SK-N-SH treated with all-trans-retinoic acid at 6 μM for 48 hours (cell line): ENCODE measurements at regions not wholly inside any gene's neighbourhood (a gene's known extent, or its start where the extent isn't known, plus 50 kb on each side); places are given as distances from the start of the nearest gene placed in this dataset.

Experiments used
- ATAC-seq: fragments of 200-7000 bp; cut with Tn5 transposase; 3 replicates; pipeline ENCODE4 v1.9.1; 2020; ENCODE audit warnings: mild to moderate bottlenecking, moderate library complexity
- ARNTL ChIP-seq: fragments of 450-650 bp; formaldehyde crosslinking; IDR thresholded peaks from 2 replicates; pipeline ENCODE4 v1.5.0; 2020; ENCODE audit warnings: low read depth, mild to moderate bottlenecking, moderate library complexity, borderline replicate concordance
- CSDC2 ChIP-seq: fragments of 250-450 bp; sonication (Bioruptor Pico); IDR thresholded peaks from 2 replicates; pipeline ENCODE4 v1.5.0; 2020; ENCODE audit warnings: mild to moderate bottlenecking, moderate library complexity
- GLIS3 ChIP-seq: fragments of 250-450 bp; sonication (Bioruptor Pico); IDR thresholded peaks from 2 replicates; pipeline ENCODE4 v1.5.0; 2020; ENCODE audit warnings: mild to moderate bottlenecking, moderate library complexity
- ISL1 ChIP-seq: fragments of 250-450 bp; sonication (Bioruptor Pico); IDR thresholded peaks from 2 replicates; pipeline ENCODE4 v2.1.2; 2022; ENCODE audit warnings: mild to moderate bottlenecking, moderate library complexity
- OSR1 ChIP-seq: fragments of 250-450 bp; sonication (Bioruptor Pico); IDR thresholded peaks from 2 replicates; pipeline ENCODE4 v1.8.0; 2022; ENCODE audit warnings: moderate library complexity, mild to moderate bottlenecking, inconsistent platforms
- PPARA ChIP-seq: fragments of 250-450 bp; sonication (Bioruptor Pico); IDR thresholded peaks from 2 replicates; pipeline ENCODE4 v1.5.0; 2020; ENCODE audit warnings: mild to moderate bottlenecking, borderline replicate concordance
- TOX ChIP-seq: fragments of 250-450 bp; sonication (Bioruptor Pico); IDR thresholded peaks from 2 replicates; pipeline ENCODE4 v1.8.0; 2021; ENCODE audit warnings: mild to moderate bottlenecking, moderate library complexity, borderline replicate concordance
- ZFP3 ChIP-seq: fragments of 250-450 bp; sonication (Bioruptor Pico); IDR thresholded peaks from 2 replicates; pipeline ENCODE4 v1.5.0; 2020; ENCODE audit warnings: mild to moderate bottlenecking, moderate library complexity
- ZFP30 ChIP-seq: fragments of 450-650 bp; formaldehyde crosslinking; IDR thresholded peaks from 2 replicates; pipeline ENCODE4 v1.5.0; 2022; ENCODE audit warnings: mild to moderate bottlenecking, moderate library complexity
- ZNF565 ChIP-seq: fragments of 450-650 bp; formaldehyde crosslinking; conservative IDR thresholded peaks from 2 replicates; pipeline ENCODE4 v1.5.0; 2020; ENCODE audit warnings: low read depth, mild to moderate bottlenecking, moderate library complexity
- ZNF70 ChIP-seq: fragments of 450-650 bp; formaldehyde crosslinking; IDR thresholded peaks from 2 replicates; pipeline ENCODE4 v1.5.0; 2020; ENCODE audit warnings: mild to moderate bottlenecking, moderate library complexity
- TF ChIP-seq, protein P1 (sequence below): fragments of 250-450 bp; sonication (Bioruptor Pico); IDR thresholded peaks from 2 replicates; pipeline ENCODE4 v1.5.0; 2020; ENCODE audit warnings: mild to moderate bottlenecking, moderate library complexity
- TF ChIP-seq, protein P2 (sequence below): fragments of 250-450 bp; sonication (Bioruptor Pico); IDR thresholded peaks from 2 replicates; pipeline ENCODE4 v1.5.1; 2020; ENCODE audit warnings: low read depth, mild to moderate bottlenecking, moderate library complexity
- TF ChIP-seq, protein P3 (sequence below): fragments of 250-450 bp; sonication (Bioruptor Pico); IDR thresholded peaks from 2 replicates; pipeline ENCODE4 v1.8.0; 2021; ENCODE audit warnings: low read depth, mild to moderate bottlenecking, moderate library complexity, borderline replicate concordance
- TF ChIP-seq, protein P4 (sequence below): fragments of 250-450 bp; sonication (Bioruptor Pico); IDR thresholded peaks from 2 replicates; pipeline ENCODE4 v1.8.0; 2020; ENCODE audit warnings: mild to moderate bottlenecking, moderate library complexity, borderline replicate concordance

DNA sequence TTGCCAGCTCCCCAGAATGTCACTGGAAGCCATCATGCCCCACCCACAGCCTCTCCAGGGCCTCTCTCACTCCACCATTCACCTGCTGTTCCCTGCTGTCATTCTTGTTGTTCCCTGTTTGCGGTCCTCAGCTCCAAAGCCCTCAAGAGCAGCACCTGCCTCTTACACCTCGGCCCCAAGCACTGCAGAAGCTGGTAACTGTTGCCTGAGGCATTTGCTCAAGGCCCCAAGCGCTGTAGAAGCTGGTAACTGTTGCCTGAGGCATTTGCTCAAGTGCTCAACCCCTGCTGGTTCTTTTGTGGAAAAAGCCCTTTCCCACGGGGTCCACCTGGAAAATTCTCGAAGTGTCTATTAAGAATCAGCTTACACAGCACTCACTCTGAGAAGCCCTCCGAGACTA is 78.0 kb downstream of the ARL6IP4 start (continued):
- TF ChIP-seq PPARA (CRISPR knock-in tag) (no peak), ZFP30 (CRISPR knock-in tag) (no peak), ARNTL (CRISPR knock-in tag) (no peak), OSR1 (CRISPR knock-in tag) (no peak)
- TF ChIP-seq, protein P1, sequence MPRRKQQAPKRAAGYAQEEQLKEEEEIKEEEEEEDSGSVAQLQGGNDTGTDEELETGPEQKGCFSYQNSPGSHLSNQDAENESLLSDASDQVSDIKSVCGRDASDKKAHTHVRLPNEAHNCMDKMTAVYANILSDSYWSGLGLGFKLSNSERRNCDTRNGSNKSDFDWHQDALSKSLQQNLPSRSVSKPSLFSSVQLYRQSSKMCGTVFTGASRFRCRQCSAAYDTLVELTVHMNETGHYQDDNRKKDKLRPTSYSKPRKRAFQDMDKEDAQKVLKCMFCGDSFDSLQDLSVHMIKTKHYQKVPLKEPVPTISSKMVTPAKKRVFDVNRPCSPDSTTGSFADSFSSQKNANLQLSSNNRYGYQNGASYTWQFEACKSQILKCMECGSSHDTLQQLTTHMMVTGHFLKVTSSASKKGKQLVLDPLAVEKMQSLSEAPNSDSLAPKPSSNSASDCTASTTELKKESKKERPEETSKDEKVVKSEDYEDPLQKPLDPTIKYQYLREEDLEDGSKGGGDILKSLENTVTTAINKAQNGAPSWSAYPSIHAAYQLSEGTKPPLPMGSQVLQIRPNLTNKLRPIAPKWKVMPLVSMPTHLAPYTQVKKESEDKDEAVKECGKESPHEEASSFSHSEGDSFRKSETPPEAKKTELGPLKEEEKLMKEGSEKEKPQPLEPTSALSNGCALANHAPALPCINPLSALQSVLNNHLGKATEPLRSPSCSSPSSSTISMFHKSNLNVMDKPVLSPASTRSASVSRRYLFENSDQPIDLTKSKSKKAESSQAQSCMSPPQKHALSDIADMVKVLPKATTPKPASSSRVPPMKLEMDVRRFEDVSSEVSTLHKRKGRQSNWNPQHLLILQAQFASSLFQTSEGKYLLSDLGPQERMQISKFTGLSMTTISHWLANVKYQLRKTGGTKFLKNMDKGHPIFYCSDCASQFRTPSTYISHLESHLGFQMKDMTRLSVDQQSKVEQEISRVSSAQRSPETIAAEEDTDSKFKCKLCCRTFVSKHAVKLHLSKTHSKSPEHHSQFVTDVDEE: no peak

DNA sequence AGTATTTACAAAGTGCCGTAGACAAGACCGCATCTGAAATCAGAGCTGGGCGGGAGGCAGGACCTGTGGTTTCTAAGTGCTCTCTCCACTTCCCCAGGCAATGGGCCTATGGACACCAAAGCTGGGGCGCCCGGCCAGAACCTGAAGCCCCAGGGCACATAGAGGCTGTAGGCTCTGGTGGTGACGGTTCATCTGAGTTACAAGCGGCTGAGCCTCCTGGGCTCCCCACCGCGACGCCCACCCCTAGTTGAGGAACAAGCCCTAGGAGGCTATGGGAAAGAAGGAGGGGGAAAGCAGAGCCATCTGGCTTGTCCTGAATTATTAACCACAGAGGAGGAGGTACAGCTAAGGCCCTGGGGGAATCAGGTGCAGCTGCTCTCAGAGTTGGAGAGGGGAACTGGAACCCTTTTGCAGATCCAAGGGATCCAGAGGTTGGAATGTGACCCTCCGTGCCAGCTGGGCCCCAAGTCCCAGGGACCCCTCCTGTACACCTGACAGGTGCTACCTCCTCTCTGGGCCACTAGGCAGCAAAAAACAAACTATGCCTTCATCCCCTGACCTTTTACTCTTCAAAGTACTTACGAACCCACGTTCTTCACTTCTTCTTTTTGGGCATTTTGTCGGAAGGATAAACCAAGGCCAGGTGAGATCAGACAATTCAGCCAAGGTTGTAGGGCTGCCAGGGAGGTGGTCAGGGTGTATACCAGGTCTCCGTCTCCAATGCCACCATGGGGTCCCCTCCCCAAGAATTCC is 77.2 kb downstream of the ARL6IP4 start:
- TF ChIP-seq ZFP30 (CRISPR knock-in tag) (no peak), ISL1 (CRISPR knock-in tag) (no peak)
- no peak for ATAC-seq

DNA sequence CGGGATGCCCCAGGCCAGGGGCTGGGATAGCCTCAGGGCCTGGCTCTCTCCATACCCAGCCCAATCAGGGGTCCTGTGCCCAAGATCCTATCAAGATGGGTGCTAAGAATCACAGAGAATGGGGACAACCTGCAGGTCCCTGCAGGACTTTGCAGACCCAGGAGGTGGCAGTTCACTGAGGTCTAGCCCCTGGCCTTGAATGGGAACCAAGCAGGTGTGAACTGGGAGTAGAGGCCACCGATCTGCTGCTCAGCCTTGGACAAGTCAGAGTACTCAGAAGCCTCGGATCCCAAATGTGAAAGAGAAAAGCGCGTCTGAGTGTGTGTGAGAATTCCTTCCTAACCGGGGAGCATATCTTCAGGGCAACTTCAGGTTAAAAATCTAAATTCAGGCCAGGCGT is 76.2 kb downstream of the ARL6IP4 start:
- TF ChIP-seq OSR1 (CRISPR knock-in tag): no peak
- no peak for TF ChIP-seq PPARA (CRISPR knock-in tag)
- TF ChIP-seq ISL1 (CRISPR knock-in tag): no peak
- no peak for TF ChIP-seq ZNF565 (CRISPR knock-in tag)
- no peak for TF ChIP-seq ZNF70 (CRISPR knock-in tag)
- TF ChIP-seq ZFP3 (CRISPR knock-in tag): no peak
- TF ChIP-seq, protein P2, sequence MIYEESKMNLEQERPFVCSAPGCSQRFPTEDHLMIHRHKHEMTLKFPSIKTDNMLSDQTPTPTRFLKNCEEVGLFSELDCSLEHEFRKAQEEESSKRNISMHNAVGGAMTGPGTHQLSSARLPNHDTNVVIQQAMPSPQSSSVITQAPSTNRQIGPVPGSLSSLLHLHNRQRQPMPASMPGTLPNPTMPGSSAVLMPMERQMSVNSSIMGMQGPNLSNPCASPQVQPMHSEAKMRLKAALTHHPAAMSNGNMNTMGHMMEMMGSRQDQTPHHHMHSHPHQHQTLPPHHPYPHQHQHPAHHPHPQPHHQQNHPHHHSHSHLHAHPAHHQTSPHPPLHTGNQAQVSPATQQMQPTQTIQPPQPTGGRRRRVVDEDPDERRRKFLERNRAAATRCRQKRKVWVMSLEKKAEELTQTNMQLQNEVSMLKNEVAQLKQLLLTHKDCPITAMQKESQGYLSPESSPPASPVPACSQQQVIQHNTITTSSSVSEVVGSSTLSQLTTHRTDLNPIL (CRISPR knock-in tag): no peak
- no peak for TF ChIP-seq TOX
- ATAC-seq: no peak

DNA sequence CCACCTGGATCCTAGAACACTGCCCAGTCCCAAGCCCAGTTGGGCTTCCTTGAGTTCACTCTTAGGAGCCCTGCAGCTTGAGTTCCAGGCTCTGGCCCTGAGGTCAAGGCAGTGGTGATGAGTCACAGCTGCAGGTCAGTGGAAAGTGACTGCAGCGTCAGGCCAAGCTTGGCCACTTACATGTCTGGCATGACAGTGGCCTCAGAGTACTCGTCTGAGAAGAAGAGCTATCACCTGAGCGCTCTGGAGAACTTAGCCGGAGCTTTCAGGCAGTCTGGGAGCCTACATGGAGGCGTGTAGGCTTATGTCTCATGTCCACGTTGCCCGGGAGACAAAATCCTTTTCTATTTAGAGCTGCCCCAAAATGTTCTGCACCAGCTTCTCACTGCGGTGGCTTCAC is 75.6 kb downstream of the ARL6IP4 start:
- TF ChIP-seq OSR1 (CRISPR knock-in tag): no peak
- no peak for TF ChIP-seq ZFP3 (CRISPR knock-in tag)
- TF ChIP-seq GLIS3 (CRISPR knock-in tag): no peak
- no peak; the same call in 1 of the 3 replicates for ATAC-seq

DNA sequence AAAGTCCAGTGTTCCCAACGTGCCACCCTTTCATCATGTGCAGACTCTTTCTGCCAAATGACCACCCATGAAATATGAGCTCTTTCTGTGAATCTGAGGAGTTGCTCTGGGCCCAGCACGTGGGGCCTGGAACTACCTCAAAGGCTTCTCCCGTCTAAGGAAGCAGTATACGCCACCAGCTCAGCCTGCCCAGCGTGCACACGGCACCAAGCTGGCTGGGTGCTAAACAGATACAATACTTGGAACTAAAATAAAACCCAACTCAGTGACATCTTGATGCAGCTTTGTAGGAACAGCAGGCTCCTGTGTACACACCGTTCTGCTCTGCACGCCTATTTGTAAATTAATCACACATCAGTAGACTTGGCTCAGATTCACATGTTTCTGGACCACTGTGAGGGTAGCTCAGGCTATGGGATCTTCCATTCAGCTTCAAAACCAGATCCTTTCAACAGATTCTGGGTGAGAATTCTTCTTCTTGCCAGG is 74.8 kb downstream of the ARL6IP4 start:
- TF ChIP-seq, protein P3, sequence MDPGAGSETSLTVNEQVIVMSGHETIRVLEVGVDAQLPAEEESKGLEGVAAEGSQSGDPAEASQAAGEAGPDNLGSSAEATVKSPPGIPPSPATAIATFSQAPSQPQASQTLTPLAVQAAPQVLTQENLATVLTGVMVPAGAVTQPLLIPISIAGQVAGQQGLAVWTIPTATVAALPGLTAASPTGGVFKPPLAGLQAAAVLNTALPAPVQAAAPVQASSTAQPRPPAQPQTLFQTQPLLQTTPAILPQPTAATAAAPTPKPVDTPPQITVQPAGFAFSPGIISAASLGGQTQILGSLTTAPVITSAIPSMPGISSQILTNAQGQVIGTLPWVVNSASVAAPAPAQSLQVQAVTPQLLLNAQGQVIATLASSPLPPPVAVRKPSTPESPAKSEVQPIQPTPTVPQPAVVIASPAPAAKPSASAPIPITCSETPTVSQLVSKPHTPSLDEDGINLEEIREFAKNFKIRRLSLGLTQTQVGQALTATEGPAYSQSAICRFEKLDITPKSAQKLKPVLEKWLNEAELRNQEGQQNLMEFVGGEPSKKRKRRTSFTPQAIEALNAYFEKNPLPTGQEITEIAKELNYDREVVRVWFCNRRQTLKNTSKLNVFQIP: no peak
- TF ChIP-seq CSDC2 (CRISPR knock-in tag): no peak
- TF ChIP-seq, protein P1: no peak
- TF ChIP-seq, protein P4, sequence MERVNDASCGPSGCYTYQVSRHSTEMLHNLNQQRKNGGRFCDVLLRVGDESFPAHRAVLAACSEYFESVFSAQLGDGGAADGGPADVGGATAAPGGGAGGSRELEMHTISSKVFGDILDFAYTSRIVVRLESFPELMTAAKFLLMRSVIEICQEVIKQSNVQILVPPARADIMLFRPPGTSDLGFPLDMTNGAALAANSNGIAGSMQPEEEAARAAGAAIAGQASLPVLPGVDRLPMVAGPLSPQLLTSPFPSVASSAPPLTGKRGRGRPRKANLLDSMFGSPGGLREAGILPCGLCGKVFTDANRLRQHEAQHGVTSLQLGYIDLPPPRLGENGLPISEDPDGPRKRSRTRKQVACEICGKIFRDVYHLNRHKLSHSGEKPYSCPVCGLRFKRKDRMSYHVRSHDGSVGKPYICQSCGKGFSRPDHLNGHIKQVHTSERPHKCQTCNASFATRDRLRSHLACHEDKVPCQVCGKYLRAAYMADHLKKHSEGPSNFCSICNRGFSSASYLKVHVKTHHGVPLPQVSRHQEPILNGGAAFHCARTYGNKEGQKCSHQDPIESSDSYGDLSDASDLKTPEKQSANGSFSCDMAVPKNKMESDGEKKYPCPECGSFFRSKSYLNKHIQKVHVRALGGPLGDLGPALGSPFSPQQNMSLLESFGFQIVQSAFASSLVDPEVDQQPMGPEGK (CRISPR knock-in tag): no peak
- no peak for ATAC-seq
